CD4-positive, alpha-beta T cell treated with Interleukin-2 at 100 ng/mL for 4 hours (primary cell): ENCODE measurements at regions not wholly inside any gene's neighbourhood (a gene's known extent, or its start where the extent isn't known, plus 50 kb on each side); places are given as distances from the start of the nearest gene placed in this dataset.
"Not testable (repeated sequence)": the region's sequence is repeated elsewhere in the genome, so short reads cannot be mapped to it uniquely, and the experiment has no call there.

Source experiments
- DNase-seq: peaks from one replicate; pipeline ENCODE4 v3.0.0-alpha.2; 2020; ENCODE audit warnings: low spot score

- DNase-seq = no peak
Observed at GRCh38 chr13:90256746-90257145, 1090.7 kb upstream of the MIR17HG start.

GRCh38 chr13:90258129-90258528 is 1089.4 kb upstream of the MIR17HG start:
- DNase-seq = no peak

- no peak for DNase-seq
Observed at GRCh38 chr13:90261343-90261742, 1086.1 kb upstream of the MIR17HG start.

GRCh38 chr13:90270226-90270625 is 1077.3 kb upstream of the MIR17HG start:
- DNase-seq = no peak

DNA sequence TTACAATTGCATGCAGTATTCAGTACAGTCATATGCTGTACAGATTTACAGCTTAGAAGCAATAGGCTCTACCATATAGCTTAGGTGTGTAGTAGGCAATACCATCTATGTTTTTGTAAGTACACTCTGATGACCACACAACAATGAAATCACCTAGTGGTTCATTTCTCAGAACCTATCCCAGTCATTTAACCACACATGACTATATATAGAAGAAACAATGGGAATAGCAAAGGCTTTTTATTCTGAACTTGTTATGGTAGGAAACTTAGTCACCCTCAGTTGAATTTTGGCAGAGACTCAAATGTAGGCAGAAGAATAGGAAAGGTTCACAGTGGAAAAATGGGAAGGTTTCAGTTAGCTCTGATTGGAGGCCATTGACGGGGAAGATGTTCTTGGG is 1075.1 kb upstream of the MIR17HG start:
- DNase-seq = no peak

DNA sequence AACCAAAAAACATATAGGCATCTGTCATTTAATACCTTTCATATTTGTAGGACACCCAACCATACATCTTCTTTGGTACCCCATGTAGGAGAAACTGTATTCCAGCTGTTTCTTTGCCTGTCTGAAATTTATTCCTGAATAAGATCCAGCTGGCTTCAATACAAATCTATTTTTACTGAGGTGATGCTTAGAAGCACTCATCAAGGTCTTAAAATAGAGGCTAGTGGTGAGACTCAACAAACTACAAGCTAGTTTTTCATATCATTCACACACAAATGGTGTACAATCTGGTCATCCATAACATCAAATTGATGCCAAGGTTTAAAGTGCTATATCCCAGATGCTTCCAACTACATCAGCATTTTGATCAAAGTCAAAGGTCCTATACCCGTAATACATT is 1071.3 kb upstream of the MIR17HG start:
- no peak for DNase-seq

DNA sequence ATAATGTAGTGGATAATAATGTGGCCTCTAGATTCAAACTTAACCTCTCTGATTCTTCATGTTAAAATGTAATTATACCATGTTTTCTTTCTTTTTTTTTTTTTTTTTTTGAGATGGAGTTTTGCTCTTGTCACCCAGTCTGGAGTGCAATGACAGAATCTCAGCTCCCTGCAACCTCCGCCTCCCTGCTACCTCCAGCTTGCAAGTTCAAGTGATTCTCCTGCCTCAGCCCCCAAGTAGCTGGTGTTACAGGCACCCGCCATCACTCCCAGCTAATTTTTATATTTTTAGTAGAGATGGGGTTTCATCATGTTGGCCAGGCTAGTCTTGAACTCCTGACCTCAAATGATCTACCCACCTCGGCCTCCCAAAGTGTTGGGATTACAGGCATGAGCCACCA is 1069.3 kb upstream of the MIR17HG start:
- not testable (repeated sequence) for DNase-seq

DNA sequence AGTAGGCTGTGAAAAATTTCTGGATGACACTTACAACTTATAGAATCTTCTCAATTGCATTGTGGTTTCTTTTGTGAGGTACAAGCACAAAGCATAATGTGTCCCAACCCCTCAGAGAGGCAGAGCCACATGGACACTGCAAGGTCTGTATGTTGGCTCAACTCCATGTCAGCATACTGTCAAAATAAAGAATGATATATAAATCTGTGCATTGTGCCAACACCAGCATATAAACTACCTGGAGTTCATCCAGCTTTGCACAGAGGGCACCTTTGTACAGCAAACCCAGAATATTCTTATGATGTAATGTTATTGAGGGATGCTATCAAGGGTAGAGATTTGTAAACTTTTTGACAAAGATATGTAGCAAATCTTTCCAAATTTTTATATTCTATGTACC is 1065.8 kb upstream of the MIR17HG start:
- no peak for DNase-seq

DNA sequence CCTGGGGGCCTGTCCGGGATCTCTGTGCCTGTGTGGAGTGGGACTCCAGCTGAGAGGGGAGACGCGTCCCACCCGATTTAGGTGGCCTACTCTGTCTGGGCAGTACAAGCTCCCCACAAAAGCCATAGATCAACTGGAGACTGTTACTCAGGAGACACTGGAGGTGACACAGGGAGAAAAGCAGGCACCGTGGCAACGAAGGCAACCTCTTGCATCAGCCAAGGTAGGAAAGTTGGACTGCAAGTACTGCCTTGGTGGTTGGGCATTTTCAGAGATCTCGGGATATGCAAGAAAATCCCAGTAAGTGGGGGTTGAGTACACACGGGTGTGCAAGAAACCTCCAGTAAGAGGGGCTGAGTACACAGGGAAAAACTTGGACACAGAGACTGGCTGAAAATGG is 1060.0 kb upstream of the MIR17HG start:
- DNase-seq = no peak

DNA sequence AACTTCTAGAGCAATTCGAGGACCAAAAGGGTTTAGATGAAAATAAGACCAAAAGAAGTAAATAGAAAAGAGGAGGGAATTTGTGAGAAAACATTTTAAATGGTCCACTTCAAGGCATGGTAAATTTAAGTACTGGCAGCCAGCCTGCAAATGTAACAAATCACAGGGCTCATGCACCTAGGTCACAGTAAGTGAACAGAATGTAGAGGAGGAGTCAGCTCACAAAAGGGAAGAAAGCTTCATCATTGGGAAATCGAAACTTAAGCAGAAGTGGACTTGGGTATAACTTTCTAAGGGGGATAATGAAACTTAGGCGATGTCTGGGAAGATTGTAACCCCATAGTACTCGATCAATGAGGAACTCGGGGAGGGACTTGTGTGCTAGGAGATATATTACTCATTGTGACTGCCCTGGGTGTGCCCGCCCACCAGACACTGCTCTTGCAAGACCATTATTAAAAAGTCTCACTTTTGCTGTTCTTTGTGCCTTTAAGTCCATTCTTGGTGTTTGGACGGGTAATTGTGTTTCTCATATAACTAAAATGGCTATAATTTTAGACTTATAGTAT is 1053.6 kb upstream of the MIR17HG start:
- DNase-seq = no peak

DNA sequence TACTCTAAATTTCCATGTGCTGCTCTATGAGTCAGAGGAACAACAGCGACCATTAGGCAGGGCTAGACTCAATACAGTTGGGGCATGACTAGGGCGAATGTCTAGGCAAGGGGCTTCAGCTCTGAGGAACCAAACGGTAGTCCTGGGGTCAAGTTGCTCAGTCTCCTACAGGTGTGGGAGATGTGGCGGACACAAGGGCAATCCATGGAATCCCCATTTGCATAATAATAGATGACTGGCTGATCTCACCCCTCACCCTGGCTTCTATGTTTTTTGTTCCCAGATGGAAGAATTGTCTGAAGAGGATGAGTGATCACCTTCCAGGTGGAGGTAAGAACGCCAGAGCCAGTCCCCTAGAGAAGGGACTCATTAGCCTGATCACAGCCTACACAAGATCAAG is 1048.2 kb upstream of the MIR17HG start:
- DNase-seq = no peak

- no peak for DNase-seq
Observed at GRCh38 chr13:90300015-90300414, 1047.5 kb upstream of the MIR17HG start.

GRCh38 chr13:90302107-90302506 is 1045.4 kb upstream of the MIR17HG start:
- DNase-seq = no peak

GRCh38 chr13:90305796-90306195 is 1041.7 kb upstream of the MIR17HG start:
- no peak for DNase-seq

- no peak for DNase-seq
Observed at GRCh38 chr13:90307136-90307535, 1040.4 kb upstream of the MIR17HG start.

DNA sequence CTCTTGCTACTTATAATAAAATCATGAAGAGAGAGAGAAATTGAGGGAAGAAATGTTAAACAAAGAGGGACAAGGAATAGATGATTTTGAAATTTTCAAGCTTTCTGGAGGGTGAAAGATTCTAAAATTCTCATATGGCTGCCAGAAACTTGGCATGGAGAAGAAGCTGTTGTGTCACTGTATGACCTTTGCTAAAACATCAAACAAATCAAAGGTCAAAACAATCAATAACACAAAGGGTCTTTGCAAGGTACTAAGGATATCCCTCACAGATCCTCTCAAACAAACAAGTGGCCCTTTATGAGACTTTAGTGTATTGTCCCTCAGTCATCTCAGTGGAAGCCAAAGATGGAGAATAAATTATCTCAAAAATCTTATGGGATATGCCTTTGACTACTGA is 1039.2 kb upstream of the MIR17HG start:
- no peak for DNase-seq

- DNase-seq = no peak
Observed at GRCh38 chr13:90311929-90312328, 1035.6 kb upstream of the MIR17HG start.

GRCh38 chr13:90315061-90315460 is 1032.4 kb upstream of the MIR17HG start:
- DNase-seq = no peak

DNA sequence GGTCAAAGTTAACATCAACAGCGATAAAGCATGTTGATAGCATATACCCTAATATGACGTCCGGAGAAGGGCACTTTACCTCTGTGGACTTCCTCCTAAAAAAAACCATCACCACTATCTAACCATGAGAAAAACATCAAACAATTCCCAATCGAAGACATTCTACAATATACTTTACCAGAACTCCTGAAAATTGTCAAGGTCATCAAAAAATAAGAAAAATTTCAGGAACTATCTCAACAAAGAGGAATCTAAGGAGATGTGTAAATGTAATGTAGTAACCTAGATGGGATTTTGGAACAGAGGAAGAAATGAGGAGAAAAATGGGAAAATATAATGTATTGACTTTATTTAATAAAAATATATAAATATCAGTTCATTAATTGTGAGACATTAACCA is 1026.8 kb upstream of the MIR17HG start:
- DNase-seq = no peak

DNA sequence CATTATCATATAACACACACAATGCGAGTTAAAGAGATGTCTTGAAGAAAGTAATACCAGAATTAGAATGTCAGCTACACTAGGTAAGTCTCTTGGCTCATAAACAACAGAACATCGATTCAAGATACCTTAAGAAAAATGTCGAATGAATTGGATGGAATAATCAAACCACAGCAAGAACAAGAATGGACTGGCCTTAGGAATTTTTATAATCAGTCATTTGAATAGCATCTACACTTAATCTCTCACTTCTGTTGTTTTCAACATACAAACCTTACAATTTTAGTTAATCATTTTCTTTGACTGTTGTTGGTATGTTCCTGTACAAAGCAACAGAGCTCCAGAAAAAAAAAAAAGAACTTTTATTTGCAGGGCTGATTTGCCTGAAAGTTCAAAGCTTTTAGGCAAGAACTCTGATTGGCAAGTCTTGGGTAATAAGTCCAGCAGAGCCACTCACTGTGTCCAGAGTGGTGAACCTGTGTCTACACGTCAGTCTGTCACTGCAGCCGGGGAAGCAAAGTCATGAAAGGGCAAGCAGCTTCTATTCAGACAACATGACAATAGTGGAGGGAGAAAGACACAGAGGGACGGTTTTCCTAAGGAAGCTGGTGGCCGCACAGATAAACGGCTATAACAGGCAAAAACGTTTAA is 1026.1 kb upstream of the MIR17HG start:
- no peak for DNase-seq

DNA sequence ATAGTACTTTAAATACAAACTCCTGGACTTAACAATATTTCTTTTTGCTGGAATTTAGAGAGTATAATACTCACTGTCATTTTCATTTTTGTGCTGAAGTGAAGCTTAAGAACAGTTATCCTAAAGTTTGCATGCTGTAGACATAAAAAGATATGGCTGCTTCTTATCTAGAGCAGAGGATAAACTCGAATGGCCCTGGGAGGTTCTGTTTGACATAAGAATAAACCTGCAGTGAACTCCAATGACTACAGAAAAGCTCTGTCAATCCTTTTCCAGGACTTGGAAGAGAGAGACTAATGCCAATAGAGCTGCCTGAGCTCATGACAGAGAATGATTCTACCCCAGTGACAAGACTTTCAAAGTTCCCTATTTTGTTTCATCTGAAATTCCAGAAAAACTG is 1017.8 kb upstream of the MIR17HG start:
- DNase-seq = no peak

GRCh38 chr13:90331974-90332373 is 1015.5 kb upstream of the MIR17HG start:
- no peak for DNase-seq

GRCh38 chr13:90336507-90336906 is 1011.0 kb upstream of the MIR17HG start:
- DNase-seq = no peak

DNA sequence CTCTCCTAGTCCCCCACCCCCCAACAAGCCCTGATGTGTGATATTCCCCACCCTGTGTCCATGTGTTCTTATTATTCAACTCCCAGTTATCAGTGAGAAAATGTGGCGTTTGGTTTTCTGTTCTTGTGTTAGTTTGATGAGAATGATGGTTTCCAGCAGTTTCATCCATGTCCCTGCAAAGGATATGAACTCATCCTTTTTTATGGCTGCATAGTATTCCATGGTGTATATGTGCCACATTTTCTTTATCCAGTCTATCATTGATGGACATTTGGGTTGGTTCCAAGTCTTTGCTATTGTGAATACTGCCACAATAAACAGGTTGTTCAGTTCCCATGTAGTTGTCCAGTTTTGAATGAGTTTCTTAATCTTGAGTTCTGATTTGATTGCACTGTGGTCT is 1006.1 kb upstream of the MIR17HG start:
- not testable (repeated sequence) for DNase-seq
